NCI-H524 treated with DMSO at 0.1 percent for 48 hours (cell line): ENCODE measurements at regions not wholly inside any gene's neighbourhood (a gene's known extent, or its start where the extent isn't known, plus 50 kb on each side); places are given as distances from the start of the nearest gene placed in this dataset.

ENCODE experiments used
- DNase-seq: peaks from one replicate; lab custom pipeline; 2025; lab: John Stamatoyannopoulos, UW

DNA sequence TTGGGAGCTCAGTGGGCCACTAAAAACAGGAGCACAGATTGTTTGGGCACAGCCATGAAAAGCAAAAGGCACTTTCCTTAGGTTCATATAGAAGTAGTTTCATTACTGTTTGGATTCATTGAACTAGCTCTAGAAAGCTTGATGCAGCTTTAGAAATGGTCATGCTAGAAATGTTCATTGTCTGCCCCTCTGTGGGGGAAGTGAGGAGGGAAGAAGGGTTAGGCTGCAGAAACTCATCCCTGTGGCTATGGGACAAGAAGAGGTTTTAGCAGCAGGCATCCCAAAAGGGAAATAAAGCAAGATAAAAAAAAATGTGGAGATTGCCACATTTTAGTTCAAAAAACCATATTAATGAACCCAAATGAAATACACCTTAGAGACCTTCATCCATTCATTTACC lies 359.6 kb upstream of the PTBP2 start:
- no peak for DNase-seq

DNA sequence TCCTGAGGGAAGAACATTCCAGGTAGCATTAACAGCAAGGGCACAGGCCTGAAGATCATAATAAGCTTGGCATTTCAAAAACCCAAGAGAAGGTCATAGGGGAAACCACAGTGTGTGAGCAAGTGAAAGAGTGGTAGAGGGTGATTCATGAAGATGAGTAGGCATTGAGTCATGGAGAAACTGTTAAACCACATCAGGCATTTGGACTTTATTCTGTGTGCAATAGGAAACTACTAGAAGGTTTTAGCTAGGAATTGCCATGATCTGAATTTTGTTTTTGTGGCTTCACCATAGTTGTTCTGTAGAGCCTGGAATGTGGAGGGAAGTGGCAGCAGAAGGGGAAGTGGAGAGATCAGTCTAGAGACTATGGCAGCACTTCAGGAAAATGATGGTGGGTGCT lies 359.0 kb upstream of the PTBP2 start:
- no peak for DNase-seq

DNA sequence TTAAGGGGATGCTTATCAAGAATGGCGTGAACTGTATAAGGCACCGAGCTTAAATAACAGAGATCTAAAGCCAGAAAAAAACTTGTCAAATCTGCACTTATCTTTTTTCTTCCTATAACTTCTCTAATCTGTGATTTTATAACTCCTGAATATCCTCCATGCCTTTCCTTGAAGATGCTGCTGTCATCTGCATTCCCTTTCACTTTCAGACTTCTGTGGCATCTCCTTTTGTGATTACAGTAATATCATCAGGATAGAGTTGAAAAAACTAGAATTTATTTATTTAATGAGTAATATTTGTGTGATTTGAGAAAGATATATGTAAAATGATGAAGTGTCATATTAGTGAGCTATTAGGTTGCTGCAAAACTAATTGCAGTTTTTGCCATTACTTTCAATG lies 357.8 kb upstream of the PTBP2 start:
- no peak for DNase-seq

DNA sequence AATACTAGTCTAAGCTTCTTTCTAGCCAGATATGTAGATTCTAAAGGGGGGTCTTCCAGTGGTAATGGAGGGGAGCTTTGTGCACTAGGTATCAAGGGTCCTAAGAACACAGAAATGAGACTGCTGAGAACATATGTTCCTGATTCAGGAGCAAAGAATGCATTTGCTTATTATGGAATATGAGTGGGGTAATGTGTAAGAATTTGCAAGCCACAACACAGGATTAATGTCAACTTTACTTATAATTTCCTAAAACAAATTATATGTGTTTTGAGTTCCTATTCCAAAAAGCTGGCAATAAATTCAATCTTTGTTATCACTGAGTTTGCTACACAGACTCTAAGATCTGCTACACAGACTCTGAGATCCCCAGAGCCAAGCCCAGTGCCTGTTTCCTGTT lies 357.0 kb upstream of the PTBP2 start:
- DNase-seq, result no peak

DNA sequence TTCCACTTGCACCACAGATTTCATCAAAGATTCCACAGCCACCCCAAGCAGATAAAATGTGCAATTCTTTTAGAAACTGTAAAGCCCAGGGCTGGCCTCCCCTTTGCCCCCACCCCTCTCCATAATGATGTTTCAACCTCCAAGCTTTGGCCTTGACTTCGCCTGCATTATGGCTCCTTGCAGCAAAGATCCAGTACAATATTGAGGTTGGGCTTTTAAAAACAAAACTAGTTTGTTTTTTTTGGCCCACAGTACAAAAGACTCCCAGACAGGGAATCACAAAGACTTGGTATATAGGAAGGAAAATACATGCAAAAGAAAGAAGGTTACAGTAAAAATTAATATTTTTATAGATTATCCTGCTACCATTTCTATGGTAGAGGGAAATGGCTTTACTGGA lies 356.5 kb upstream of the PTBP2 start:
- DNase-seq, result no peak

DNA sequence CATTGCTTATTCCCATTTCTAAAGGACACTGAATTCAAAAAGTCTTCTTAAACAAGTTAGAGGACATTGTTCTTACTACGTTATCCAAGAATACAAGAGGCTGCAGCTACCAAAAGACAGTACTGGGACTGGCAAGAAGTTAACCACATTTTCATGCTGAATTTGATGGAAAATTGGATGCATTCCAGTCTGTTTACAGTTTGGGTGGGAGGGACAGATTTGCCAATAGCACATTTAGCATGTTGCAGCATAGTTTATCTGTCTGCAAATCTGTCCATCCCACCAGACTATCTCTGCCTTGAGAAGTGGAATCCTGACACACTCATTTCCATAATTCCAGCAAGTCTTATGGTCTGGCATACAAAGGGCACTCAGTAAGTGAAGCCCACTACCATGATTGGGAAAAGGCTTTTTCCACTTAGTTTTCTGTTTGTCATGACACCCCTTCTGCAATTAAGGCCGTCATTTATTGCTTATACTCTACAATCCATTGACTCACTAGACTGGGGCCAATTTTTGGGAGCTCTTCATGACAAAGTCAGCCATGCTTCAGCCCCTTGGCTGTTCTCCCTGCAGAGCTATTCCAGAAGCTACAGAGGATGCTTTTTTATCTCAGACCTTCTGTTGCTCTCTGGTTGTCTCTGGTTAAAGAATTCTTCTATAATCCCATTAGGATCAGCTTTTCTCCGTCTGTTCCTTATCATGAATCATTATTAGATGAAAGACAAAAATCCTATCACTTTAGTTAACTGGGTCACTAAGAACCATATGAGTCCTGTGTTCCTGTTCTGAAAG lies 355.8 kb upstream of the PTBP2 start:
- DNase-seq, result peak; percentile 60

DNA sequence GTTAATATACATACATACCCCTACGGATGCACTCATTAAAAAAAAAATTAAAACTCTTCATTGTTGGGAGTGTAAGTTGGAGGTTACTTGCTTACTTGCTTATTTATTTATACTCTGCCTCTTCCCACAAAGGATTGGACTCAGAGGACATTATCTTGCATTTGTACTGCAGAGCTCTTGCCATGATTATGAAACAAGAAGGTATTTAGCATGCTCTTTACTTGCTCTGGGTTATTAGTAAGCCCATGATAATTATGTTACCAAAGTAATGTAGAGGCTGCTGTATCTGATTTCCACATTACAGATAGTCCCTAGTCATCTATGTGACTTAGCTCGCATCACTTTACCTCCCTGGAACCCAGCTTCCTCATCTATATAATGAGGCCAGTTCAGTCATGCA lies 355.1 kb upstream of the PTBP2 start:
- no peak for DNase-seq

DNA sequence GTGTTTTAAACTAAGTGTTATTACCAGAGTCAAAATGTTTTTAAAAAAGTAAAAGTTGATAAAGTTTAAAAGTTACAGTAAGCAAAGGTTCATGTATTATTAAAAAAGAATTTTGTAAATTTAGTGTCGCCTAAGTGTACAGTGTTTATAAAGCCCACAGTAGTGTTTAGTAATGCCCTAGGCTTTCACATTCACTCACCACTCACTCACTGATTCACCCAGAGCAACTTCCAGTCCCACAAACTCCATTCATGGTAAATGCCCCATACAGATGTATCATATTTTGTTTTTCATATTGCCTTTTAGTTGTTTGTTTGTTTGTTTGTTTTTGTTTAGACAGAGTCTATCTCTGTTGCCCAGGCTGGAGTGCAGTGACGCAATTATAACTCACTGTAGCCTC lies 353.8 kb upstream of the PTBP2 start:
- no peak for DNase-seq

DNA sequence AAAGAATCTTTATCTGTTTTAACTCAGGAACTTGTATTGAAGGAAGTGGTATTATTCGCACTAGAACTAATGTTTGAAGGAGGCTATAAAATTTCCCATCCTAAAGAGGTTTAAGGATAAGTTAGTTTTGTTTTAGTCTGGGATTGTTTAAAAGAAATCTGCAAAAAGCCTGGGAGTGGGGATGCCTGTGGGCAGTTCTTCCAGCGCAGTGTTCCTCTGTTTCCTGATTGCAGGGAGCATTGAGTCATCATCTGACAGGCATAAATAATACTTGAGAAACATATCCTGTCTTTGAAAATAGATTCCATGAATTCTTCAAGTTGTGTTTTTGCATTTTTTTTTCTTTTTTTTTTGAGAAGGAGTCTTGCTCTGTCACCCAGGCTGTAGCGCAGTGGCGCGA lies 350.8 kb upstream of the PTBP2 start:
- DNase-seq, result no peak

DNA sequence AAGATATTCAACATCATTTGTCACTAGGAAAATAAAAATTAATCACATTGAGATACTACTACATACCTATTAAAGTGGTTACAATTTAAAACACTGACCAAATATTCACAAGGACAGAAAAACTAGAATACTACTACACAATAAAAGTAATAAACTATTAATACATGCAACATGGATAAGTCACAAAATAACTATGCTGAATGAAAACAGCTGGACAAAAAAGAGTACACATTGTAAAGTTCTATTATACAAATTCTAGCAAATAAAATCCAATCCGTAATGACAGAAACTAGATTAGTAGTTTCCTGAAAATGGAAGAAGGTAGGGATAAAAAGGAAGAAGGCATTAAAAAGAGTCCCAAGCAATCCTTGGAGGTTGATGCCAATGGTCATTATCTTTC lies 348.7 kb upstream of the PTBP2 start:
- DNase-seq, result no peak

DNA sequence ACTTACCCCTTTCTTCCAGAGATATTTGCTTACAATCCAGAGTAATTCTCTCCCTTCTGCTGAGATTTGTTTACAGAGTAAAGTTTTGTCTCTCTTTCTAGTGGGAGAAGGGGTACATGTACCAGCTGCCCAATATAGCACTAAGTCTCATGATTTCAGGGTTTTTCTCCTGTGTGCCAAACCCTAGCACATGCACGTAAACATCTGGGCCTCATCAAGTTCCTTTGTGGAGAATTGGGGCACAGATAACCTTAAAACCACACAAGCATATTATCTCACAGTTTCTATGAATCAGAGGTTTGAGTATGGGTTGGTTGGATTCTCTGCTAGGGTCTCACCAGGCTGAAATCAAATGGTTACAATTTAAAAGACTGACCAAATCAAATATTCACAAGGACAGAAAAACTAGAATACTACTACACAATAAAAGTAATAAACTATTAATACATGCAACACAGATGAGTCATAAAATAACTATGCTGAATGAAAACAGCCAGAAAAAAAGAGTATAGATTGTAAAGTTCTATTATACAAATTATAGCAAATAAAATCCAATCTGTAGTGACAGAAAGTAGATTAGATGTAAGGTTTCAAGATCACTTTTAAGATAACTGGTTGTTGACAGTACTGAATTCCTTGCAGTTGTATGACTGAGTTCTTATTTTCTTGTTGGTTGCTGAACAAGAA lies 347.4 kb upstream of the PTBP2 start:
- DNase-seq, result no peak

DNA sequence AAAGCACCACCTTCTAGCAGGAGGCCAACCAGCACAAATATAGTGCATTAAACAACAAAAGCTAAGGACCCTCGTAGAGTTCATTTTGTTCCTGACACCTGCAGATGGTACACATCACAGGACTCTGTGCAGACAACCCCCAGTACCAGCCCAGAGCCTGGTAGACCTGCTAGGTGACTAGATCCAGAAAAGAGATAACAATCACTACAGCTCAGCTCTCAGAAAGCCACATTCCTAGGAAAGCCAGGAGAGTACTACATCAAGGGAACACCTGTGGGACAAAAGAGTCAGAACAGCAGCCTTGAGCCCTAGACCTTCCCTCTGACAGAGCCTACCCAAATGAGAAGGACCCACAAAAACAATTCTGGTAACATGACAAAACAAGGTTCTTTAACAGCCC lies 344.7 kb upstream of the PTBP2 start:
- DNase-seq, result no peak

DNA sequence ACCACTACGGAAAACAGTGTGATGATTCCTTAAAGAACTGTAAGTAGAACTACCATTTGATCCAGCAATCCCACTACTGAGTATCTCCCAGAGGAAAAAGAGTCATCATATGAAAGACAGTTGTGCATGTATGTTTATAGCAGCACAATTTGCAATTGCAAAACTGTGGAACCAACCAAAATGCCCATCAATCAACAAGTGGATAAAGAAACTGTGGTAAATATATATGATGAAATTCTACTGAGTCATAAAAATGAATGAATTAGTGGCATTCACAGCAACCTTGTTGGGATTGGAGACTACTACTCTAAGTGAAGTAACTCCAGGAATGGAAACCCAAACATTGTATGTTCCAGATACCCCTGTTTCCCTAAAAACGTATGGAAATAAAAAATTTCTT lies 337.0 kb upstream of the PTBP2 start:
- no peak for DNase-seq

DNA sequence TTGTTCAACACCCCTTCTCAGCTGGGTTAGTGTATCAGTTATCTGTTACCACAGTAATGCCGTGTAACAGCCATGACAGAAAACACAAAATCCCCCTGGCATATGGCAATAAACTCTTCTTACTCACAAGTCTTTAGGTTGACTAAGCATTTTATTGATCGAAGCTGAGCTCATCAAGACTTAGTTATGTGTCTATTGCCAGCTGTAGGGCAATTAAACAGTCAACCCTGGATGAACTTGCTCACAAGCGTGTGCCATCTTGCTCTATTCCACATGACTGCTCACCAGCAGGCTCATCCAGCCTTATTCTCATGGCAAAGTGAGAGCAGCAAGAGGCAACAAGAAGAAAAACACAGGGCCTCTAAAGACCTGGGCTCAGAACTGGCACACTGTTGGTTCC lies 333.8 kb upstream of the PTBP2 start:
- DNase-seq, result no peak

DNA sequence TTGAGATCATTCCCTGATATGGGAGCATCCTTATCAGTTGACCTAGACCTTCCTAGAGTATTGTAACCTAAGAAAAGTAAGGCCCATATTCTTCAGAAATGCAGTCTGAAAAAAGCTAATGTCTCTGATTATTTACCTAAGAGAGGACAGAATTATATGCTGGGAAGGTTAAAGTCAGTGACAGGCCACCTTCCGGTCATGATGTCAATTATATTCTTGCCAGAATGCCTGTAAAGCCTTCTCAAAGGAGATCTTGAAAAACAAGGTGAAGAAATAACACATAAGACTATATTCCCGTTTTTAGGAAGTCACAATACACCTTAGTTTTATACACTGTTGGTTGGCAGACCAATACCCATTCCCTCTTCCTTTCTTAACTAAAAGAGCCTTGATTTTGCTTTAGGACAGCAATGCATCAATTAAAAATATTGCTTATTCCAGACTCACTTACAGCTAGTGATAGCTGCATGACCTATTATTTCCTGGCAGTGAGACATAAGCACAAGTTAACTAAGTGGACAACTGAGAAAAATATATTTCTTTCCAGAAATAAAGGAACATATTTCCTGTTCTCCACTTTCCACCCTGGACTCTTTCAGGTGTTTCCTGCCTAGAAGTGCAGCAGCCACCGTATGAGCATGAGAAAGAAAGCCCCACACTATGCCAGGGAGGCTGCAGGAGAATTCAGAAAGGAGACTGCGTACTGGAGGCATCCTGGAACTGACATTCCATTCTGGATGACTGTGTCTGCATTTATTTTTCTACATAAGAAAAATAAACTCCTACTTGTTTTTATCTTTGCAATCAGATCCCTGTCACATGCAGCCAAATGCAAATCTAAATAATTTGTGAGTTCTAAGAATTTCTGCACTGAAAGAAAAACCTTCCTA lies 332.9 kb upstream of the PTBP2 start:
- no peak for DNase-seq

DNA sequence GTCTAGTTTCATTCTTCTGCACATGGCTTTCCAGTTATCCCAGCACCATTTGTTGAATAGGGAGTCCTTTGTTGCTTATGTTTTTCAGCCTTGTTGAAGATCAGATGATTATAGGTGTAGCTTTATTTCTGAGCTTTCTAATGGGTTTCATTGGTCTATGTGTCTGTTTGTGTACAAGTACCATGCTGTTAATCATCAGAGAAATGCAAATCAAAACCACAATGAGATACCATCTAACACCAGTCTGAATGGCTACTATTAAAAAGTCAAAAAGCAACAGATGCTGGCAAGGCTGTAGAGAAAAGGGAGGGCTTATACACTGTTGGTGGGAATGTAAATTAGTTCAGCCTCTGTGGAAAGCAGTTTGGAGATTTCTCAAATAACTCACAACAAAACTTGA lies 321.5 kb upstream of the PTBP2 start:
- no peak for DNase-seq

DNA sequence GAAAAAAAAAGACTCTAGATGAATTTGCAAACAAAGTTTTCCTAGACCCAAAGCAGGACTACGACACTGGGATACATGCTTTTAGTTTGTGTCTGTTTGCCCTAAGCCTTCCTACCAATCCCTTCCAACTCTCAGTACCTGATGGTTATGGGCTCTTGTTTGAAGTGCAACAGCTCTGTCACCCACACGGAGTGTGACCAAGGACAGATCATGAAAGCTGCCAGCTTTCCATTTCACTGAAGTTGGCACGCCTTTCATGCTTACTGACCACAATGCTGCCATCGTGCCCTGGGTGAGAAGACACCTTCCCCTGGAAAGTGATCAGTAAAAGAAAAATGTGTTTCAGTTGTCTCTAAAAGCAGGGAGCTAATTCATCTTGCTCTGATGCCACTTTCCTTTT lies 312.5 kb upstream of the PTBP2 start:
- DNase-seq, result no peak

DNA sequence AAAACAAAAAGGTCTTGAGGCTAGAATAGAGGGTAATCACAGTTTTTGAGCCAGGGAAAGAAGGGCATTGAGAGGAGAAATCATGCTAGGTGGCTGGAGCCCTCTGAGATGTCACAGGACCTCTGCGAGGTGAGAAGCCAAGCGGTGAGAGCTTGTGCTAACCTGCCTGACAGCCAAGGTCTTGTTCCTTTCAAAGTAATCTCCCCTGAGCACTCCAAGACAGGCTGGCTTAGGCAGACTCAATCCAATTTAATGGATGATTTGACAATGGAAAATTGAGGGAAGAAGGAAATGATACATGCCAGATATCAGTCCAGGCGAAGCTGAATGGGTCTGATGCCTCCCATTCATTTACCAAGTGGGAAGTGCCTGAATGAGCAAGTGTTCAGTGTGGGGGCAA lies 311.9 kb upstream of the PTBP2 start:
- DNase-seq, result no peak

DNA sequence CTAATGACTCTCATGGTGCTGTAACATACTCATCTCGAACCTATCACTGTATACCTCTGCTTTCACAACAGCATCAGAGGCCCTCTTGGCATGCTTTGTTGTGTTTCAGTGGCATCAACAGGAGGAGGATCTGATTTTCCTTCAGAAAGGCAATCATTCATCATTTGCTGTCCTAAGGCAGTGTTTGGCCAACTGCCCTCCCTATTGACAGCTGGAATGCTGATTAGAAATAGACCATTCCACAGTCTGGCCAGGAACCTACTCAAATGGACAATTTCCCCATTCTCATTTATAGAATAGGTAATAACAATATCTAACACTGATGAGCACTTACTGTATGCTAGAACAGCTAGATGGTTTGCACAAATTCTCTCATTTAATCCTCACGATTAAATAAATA lies 310.6 kb upstream of the PTBP2 start:
- DNase-seq, result no peak

DNA sequence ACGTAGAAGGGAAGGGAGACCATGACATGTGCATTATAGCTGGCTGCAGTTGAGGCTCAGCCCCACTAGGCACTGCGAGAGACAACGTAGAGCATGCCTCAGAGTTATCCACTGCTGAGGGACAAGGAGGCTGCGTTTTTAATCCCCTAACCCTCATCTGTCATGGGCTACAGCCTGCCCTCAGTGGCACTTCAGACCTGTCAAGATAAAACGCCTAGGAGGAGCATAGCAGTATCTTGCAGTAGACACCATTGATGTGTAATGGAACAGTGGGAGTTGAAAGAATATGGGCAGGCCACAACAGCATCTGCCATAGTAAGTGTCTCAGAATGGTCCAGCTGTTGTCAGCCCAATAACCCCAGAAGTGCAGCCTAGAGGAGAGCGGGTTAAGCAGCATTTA lies 307.0 kb upstream of the PTBP2 start:
- peak; percentile 9 for DNase-seq

DNA sequence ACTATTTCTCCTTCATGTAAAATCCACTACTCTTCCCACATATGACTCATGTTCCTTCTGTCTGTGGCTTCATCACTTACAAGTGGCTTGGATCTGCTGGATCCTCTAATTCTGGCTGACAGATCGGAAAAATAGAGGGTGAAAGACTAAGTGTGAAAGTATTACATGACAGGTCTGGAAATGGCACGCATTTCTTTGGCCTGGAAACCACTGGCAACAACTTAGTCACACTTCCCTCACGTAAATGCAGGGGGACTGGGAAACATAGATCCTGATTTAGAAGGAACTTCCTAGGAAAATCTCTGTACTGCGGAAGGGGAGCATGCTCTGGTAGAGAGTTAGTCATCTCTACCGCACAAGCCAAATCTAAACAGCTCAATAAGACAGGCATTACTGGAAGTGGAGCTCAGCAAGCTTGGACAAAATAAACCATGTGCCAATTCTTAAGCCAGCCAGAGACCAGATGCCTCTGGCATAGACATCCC lies 305.4 kb upstream of the PTBP2 start:
- DNase-seq, result no peak

DNA sequence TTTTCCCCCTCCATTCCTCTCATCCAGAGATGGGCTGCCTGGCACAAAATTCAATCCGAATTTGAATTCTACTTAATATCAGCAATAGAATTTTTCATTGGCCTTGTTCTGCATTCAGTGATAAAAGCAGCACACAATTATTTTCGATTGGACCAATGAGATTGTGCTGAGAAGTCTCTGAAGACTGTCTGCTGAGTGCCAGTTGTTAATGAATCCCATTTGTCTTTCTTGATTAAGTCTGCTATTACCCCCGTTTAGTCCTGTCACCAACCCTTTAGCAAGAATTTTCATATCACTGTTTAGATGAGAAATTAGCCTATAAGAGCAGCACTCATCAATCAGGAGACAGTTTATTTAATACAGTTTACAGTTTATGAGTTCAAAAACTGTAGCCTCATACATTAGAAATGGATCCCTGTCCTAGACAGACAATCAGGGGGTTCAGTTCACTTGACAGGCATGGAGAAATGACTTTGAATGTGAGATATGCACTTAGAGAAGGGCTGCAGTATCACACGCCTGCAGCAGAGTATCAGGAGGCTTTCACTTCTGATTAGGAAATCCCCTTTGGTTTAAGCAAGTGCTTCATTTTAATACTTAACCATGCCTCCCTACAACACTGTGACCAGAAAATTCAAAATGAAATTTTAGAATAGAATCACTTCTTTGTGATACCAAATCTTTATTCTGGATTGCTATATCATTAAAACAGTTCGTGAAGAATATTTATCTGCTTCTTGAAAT lies 304.7 kb upstream of the PTBP2 start:
- DNase-seq, result no peak
